ENCODE measurements at regions not wholly inside any gene's neighbourhood (a gene's known extent, or its start where the extent isn't known, plus 50 kb on each side); places are given as distances from the start of the nearest gene placed in this dataset.

- TF ChIP-seq POLR2AphosphoS5 (IDR thresholded peaks at IDR 0.05; ENCODE audit: insufficient read depth, low read depth, low read length) (no peak), EZH2 (IDR thresholded peaks at IDR 0.05; ENCODE audit: borderline replicate concordance, low read depth, low read length, severe bottlenecking) (no peak), POLR2A (IDR thresholded peaks at IDR 0.05; ENCODE audit: low read depth, low read length) (no peak), FOS (IDR thresholded peaks at IDR 0.05; ENCODE audit: borderline replicate concordance, insufficient read depth, low read length) (no peak), JUN (IDR thresholded peaks at IDR 0.05; ENCODE audit: borderline replicate concordance, insufficient read depth, insufficient read length, low read depth) (no peak)
- TF ChIP-seq, protein P1, sequence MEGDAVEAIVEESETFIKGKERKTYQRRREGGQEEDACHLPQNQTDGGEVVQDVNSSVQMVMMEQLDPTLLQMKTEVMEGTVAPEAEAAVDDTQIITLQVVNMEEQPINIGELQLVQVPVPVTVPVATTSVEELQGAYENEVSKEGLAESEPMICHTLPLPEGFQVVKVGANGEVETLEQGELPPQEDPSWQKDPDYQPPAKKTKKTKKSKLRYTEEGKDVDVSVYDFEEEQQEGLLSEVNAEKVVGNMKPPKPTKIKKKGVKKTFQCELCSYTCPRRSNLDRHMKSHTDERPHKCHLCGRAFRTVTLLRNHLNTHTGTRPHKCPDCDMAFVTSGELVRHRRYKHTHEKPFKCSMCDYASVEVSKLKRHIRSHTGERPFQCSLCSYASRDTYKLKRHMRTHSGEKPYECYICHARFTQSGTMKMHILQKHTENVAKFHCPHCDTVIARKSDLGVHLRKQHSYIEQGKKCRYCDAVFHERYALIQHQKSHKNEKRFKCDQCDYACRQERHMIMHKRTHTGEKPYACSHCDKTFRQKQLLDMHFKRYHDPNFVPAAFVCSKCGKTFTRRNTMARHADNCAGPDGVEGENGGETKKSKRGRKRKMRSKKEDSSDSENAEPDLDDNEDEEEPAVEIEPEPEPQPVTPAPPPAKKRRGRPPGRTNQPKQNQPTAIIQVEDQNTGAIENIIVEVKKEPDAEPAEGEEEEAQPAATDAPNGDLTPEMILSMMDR (IDR thresholded peaks at IDR 0.05; ENCODE audit: extremely low read depth in 1 of 2, insufficient read depth in 1 of 2, low read depth in 1 of 2, low read length in 2 of 2) = no peak
Observed at GRCh38 chr1:223000632-223001031, 142.4 kb downstream of the TLR5 start.
